ENCODE measurements at regions not wholly inside any gene's neighbourhood (a gene's known extent, or its start where the extent isn't known, plus 50 kb on each side); places are given as distances from the start of the nearest gene placed in this dataset.

GRCh38 chr13:85616275-85616674, 182.9 kb downstream of the SLITRK6 start:
- no peak overlapping the region for H3K27ac ChIP-seq
- no peak for TF ChIP-seq CTCF (conservative IDR thresholded peaks at IDR 0.05)
- no peak for TF ChIP-seq ZFX (IDR thresholded peaks at IDR 0.05)

GRCh38 chr13:85615031-85615430, 184.2 kb downstream of the SLITRK6 start:
- no peak for TF ChIP-seq CTCF (conservative IDR thresholded peaks at IDR 0.05)
- TF ChIP-seq ZFX (IDR thresholded peaks at IDR 0.05), result no peak
- H3K27ac ChIP-seq, result no peak overlapping the region

- TF ChIP-seq CTCF (conservative IDR thresholded peaks at IDR 0.05), result no peak
- no peak for TF ChIP-seq ZFX (IDR thresholded peaks at IDR 0.05)
- H3K27ac ChIP-seq, result no peak overlapping the region
These were observed 189.2 kb downstream of the SLITRK6 start for GRCh38 chr13:85610024-85610423.

- TF ChIP-seq CTCF (conservative IDR thresholded peaks at IDR 0.05) (no peak), ZFX (IDR thresholded peaks at IDR 0.05) (no peak)
- no peak overlapping the region for H3K27ac ChIP-seq
These were observed 190.9 kb downstream of the SLITRK6 start for GRCh38 chr13:85608255-85608829.

- no peak overlapping the region for H3K27ac ChIP-seq
These were observed 195.5 kb downstream of the SLITRK6 start for GRCh38 chr13:85603735-85604134.

GRCh38 chr13:85601526-85601925, 197.7 kb downstream of the SLITRK6 start:
- no peak overlapping the region for H3K27ac ChIP-seq
- TF ChIP-seq CTCF (conservative IDR thresholded peaks at IDR 0.05) (no peak), ZFX (IDR thresholded peaks at IDR 0.05) (no peak)

More at GRCh38 chr13:85603735-85604134, 195.5 kb downstream of the SLITRK6 start:
- no peak for TF ChIP-seq CTCF (conservative IDR thresholded peaks at IDR 0.05)
- no peak for TF ChIP-seq ZFX (IDR thresholded peaks at IDR 0.05)

GRCh38 chr13:85597790-85598500, 201.3 kb downstream of the SLITRK6 start:
- H3K27ac ChIP-seq, result no peak overlapping the region
- no peak for TF ChIP-seq ZFX (IDR thresholded peaks at IDR 0.05)

- TF ChIP-seq ZFX (IDR thresholded peaks at IDR 0.05) (no peak), CTCF (conservative IDR thresholded peaks at IDR 0.05) (no peak)
- H3K27ac ChIP-seq, result no peak overlapping the region
These were observed 207.0 kb downstream of the SLITRK6 start for GRCh38 chr13:85592211-85592610.
